ENCODE measurements at regions not wholly inside any gene's neighbourhood (a gene's known extent, or its start where the extent isn't known, plus 50 kb on each side); places are given as distances from the start of the nearest gene placed in this dataset.

DNA sequence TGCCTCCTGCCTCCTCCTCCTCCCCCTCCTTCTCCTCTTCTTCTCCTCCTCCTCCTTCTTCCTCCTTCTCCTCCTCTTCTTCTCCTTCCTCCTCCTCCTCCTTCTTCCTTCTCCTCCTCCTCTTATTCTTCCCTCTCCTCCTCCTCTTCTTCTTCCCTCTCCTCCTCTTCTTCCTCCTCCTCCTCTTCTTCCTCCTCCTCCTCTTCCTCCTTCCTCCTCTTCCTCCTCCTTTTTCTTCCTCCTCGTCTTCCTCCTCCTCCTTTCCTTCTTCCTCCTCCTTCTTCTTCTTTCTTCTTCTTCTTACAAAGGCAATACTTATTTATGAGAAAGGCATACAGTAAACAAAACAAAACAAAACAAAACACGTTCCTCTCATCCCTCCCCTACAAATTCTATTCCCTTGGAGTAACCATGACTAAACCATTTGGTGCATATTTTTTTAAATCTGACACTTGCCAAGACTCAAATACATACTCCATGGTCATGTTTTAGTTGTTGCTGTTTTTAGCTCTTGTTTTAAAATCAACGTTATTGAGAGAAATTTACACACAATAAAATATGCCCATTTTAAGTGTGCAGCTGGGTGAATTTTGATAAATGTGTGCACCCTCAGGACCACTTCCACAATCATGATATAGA is 135.6 kb downstream of the FOXD1 start:
- TF ChIP-seq, protein P1, sequence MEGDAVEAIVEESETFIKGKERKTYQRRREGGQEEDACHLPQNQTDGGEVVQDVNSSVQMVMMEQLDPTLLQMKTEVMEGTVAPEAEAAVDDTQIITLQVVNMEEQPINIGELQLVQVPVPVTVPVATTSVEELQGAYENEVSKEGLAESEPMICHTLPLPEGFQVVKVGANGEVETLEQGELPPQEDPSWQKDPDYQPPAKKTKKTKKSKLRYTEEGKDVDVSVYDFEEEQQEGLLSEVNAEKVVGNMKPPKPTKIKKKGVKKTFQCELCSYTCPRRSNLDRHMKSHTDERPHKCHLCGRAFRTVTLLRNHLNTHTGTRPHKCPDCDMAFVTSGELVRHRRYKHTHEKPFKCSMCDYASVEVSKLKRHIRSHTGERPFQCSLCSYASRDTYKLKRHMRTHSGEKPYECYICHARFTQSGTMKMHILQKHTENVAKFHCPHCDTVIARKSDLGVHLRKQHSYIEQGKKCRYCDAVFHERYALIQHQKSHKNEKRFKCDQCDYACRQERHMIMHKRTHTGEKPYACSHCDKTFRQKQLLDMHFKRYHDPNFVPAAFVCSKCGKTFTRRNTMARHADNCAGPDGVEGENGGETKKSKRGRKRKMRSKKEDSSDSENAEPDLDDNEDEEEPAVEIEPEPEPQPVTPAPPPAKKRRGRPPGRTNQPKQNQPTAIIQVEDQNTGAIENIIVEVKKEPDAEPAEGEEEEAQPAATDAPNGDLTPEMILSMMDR (IDR thresholded peaks at IDR 0.05; ENCODE audit: borderline replicate concordance, insufficient read depth, low read depth, low read length), result no peak
- H3K4me3 ChIP-seq (ENCODE audit: low read depth, low read length), result no peak overlapping the region

DNA sequence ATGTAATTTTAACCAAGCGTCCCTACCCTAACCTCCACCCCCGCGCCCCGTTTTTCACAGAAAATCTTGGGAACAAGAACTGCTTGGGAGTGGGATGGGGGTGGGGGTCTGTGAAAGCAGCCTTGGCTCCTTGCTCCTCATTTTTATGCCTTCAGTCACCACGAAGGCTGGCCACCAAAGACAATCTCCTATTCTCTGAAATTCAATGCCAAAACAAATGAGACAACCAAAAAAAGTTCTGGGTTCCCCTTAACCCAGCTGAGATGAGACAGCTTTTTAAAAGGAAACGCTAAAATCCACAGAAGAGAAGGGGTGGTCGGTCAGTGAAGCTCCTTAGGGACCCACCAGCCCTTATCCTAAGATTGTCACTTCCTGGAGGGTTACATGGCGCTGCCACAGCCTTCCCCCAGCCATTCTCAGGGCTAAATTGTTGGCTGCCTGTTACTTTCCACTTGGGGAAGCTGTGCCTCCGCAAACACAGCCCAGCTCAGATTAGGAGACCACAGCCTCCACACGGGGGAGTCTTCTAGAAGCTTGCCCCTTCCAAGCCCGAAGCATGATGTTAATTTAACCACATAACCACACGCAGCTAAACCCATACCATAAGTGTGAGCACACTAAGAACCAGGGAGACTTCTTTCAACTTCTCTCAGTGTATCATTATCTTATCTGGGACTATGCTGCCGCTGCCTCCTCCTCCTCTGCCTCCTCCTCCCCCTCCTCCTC is 136.3 kb downstream of the FOXD1 start:
- H3K4me3 ChIP-seq (ENCODE audit: low read depth, low read length), result no peak overlapping the region
- TF ChIP-seq, protein P1 (IDR thresholded peaks at IDR 0.05; ENCODE audit: borderline replicate concordance, insufficient read depth, low read depth, low read length), result peak; percentile 30; the same call in 1 of the 2 replicates

DNA sequence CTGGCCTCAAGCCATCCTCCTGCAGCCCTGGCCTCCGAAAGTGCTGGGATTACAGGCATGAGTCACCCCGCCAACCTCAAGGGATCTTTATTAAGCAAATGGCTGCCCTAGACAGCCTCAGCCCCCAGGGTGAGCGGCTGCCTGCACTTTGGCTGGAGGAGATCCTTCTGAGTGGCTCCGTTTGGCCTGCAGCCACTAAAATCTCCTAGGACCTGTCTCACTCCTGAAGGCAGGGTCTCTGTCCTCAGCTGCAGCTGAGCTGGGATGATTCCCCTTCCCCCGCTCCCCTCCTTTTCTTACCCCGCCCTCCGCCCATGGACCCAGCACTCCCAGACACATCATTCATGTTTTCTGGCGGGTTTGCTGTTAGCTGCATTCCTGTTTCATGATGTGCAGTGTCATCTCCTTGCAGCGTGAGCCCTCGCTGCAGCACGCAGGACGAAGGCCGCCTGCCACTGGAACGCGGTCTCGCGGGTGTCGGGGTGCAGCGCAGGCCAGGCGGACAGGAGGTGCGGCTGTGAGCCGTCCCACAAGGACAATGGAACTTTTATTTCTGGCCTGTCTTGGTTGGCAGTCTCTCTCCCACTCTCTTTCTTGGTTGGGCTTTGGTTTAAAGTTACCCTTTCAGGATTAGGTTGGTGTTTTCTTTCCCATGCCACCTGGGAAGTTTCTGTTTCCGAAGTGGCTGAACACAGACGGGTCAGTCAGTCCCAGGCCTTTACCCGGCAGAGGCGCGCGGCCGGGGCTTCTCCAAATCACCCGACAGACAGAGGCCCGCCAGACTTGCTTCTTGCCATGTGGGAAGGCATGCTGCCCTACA is 137.1 kb downstream of the FOXD1 start:
- TF ChIP-seq, protein P1 (IDR thresholded peaks at IDR 0.05; ENCODE audit: borderline replicate concordance, insufficient read depth, low read depth, low read length), result no peak
- no peak overlapping the region for H3K4me3 ChIP-seq (ENCODE audit: low read depth, low read length)

DNA sequence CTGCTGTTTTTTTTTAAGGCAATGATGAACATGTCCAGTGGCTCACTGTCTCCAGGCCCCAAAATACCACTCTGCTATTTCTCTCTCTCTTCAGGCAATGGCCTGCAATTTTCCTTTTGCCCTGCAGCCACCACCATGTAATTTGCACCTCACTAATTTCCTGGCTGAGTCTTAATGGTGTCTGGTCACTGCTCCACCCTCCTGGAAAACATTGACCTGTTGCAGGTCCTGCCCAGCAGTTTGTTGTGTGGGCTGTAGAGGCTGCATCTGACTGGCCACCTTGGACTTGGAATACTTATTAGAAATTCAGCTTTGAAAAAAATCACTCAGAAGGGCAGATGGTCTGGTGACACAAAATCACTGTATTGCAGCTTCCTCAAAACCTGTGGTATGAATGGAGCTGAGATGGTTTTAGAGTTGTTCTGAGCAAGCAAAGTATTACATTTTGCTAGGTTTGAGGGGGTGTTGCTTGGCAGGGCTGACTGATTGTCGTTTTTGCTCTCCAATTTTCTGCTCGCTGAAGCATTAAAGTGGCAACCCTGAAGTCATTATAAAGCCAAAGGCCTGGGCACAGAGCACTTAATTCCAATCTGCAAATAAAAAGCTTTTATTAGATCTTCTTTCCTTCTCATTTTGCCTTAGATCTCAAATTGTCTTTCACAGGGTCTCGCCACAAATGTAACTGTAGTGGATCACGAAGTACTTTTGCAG is 134.8 kb downstream of the TMEM174 start:
- TF ChIP-seq, protein P1 (IDR thresholded peaks at IDR 0.05; ENCODE audit: borderline replicate concordance, insufficient read depth, low read depth, low read length), result no peak
- no peak overlapping the region for H3K4me3 ChIP-seq (ENCODE audit: low read depth, low read length)

DNA sequence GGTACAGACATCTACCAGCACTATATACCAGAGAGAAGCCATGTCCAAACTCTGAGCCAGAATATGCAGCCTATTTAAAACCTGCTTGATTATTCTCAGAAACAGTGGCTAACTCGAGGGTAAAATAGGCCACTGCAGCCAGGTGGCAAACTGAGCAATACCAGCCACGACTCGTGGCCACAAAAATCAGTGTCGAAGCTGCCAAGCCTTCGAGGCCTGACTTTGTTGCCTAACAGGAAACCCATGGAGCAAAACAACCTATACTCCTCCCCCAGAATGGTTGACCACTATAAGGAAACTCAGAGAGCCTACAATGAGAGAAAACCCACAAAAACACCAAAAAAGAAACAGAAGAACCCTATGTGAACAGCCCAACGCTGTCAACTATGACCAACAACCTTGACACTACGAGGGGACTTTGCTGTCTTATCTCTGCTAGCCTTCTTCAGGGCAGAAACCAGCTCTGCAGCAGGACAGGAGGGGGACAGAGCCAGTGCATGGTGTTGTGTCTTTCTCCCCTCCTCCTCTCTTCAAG is 133.8 kb downstream of the TMEM174 start:
- TF ChIP-seq, protein P1 (IDR thresholded peaks at IDR 0.05; ENCODE audit: borderline replicate concordance, insufficient read depth, low read depth, low read length), result no peak
- no peak overlapping the region for H3K4me3 ChIP-seq (ENCODE audit: low read depth, low read length)

DNA sequence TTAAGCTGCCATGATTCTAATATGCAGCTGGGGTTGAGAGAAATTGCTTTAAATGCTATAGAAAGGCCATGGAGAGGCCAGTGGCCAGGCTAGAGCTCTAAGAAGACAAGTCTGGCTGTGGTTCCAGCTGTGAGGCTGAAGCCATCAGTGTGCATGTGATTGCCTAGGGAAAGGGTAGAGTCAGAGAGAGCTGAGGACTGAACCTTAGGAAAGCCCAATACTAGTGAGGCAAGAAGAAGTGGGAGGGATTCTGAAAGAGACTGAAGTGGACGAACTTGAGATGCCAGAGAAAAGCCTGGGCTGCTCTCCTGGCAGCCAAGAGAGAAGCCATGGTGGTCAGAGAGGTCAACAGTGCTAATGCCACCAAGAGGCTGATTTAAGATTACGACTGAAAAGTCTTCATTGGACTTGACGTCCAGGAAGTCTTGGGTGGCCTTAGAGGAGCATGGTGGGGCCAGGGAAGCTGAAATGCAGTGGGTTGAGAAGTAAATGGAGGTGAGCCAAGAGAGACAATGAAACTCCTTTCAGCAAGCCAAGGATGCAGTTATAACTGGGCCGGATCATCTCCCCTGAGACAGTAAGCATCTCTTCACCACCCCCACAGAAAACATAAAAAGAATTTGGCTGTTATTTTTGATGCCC is 133.2 kb downstream of the TMEM174 start:
- no peak overlapping the region for H3K4me3 ChIP-seq (ENCODE audit: low read depth, low read length)
- TF ChIP-seq, protein P1 (IDR thresholded peaks at IDR 0.05; ENCODE audit: borderline replicate concordance, insufficient read depth, low read depth, low read length), result no peak
